Osteocyte (in vitro differentiated cells): ENCODE measurements at regions not wholly inside any gene's neighbourhood (a gene's known extent, or its start where the extent isn't known, plus 50 kb on each side); places are given as distances from the start of the nearest gene placed in this dataset.

Source experiments
- DNase-seq: peaks from one replicate; pipeline ENCODE4 v3.0.0; 2021; ENCODE audit warnings: mixed read lengths; ENCODE audit not compliant: unreplicated experiment; ENCODE audit errors: extremely low spot score
- H3K27ac Mint-ChIP-seq: one replicate; pipeline ENCODE4 v1.8.0; 2021; ENCODE audit warnings: mild to moderate bottlenecking, mixed read lengths; ENCODE audit not compliant: unreplicated experiment
- H3K27me3 Mint-ChIP-seq: one replicate; pipeline ENCODE4 v1.8.0; 2021; ENCODE audit warnings: mixed read lengths; ENCODE audit not compliant: unreplicated experiment
- H3K36me3 Mint-ChIP-seq: one replicate; pipeline ENCODE4 v1.8.0; 2021; ENCODE audit warnings: mixed read lengths; ENCODE audit not compliant: unreplicated experiment
- H3K4me1 Mint-ChIP-seq: one replicate; pipeline ENCODE4 v1.8.0; 2021; ENCODE audit warnings: mixed read lengths; ENCODE audit not compliant: unreplicated experiment
- H3K4me3 Mint-ChIP-seq: one replicate; pipeline ENCODE4 v1.8.0; 2021; ENCODE audit warnings: mild to moderate bottlenecking, moderate library complexity, mixed read lengths; ENCODE audit not compliant: unreplicated experiment
- H3K9me3 Mint-ChIP-seq: one replicate; pipeline ENCODE4 v1.8.0; 2021; ENCODE audit warnings: mixed read lengths; ENCODE audit not compliant: unreplicated experiment
- CTCF ChIP-seq: fragments of 200-600 bp; sonication (generic); IDR thresholded peaks from 2 replicates; pipeline ENCODE4 v1.5.0; 2021; ENCODE audit warnings: antibody characterized with exemption, mild to moderate bottlenecking, moderate library complexity

DNA sequence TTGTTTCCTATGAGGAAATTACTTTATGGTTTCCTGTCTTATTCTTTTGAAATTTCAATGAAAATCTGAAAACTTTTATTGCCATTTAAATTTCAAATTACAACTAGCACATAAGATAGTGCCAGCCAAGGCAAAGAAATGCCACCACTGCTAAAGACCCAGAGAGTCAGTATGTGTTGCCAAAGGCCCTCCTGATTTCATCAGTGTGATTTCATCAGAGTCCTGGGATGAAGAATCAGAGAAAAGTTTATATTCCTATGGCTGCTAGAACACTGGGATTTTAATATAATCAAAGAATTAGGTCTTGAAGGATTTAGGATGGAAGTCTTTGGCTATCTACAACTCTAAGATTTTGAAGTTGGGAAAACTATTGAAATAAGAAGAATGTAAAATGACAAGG, 434.2 kb upstream of the CCDC54 start:
- Mint-ChIP-seq H3K27ac (no peak overlapping the region), H3K4me3 (no peak overlapping the region), H3K4me1 (no peaks in the 10 kb centered on the region), H3K27me3 (no peaks in the 10 kb centered on the region), H3K36me3 (no peaks in the 10 kb centered on the region), H3K9me3 (no peaks in the 10 kb centered on the region)
- TF ChIP-seq CTCF, result no peak
- no peak for DNase-seq

DNA sequence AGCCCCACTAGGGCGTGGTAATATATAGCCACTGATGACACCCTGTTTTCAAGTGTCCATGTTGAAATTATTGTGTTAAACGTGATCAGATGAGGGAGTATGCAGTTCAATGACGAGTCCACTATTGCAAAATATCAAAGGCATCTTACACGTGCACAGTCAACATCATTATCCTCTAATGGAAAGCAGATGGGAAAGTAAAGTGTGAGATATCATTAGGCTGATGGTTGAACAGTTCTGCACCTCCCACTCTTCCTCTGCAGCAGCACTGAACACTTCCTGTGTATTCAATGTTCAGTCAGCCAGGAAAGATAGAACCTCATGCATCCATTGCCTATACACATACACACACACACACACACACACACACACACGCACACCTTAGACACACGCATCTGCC, 431.8 kb upstream of the CCDC54 start:
- Mint-ChIP-seq H3K9me3 (no peaks in the 10 kb centered on the region), H3K36me3 (no peaks in the 10 kb centered on the region), H3K4me3 (no peak overlapping the region), H3K27ac (no peak overlapping the region), H3K4me1 (no peaks in the 10 kb centered on the region), H3K27me3 (no peaks in the 10 kb centered on the region)
- TF ChIP-seq CTCF, result no peak
- no peak for DNase-seq

DNA sequence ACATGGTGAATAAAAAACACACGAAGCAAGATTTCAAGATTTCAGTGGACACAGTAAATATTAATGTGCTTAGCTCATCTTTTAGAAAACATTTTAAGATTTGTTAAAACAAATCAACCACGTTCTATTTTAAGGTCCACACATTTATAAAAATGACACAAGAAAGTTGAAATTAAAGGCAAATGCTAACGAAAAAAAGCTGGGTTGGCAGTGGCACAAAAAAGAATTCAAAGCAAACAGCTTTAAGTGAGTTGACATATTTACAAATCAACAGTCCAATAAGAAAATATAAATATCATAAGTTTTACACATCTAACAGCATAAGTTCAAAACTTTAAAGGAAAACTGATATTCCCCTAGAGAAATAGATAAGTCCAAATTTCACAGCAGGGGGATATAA, 430.4 kb upstream of the CCDC54 start:
- no peak overlapping the region for H3K4me3 Mint-ChIP-seq
- TF ChIP-seq CTCF, result no peak
- no peak for DNase-seq
- no peak overlapping the region for H3K27ac Mint-ChIP-seq
- H3K9me3 Mint-ChIP-seq, result no peaks in the 10 kb centered on the region
- no peaks in the 10 kb centered on the region for H3K36me3 Mint-ChIP-seq
- H3K4me1 Mint-ChIP-seq, result no peaks in the 10 kb centered on the region
- H3K27me3 Mint-ChIP-seq, result no peaks in the 10 kb centered on the region

GRCh38 chr3:106957029-106957428, 420.2 kb upstream of the CCDC54 start:
- H3K27ac Mint-ChIP-seq, result no peak overlapping the region
- no peak for DNase-seq
- TF ChIP-seq CTCF, result no peak
- H3K27me3 Mint-ChIP-seq, result no peaks in the 10 kb centered on the region
- peaks cover 12% of the 10 kb centered on the region for H3K4me1 Mint-ChIP-seq
- H3K9me3 Mint-ChIP-seq, result peaks cover 23% of the 10 kb centered on the region
- no peak overlapping the region for H3K4me3 Mint-ChIP-seq
- peaks cover 6% of the 10 kb centered on the region for H3K36me3 Mint-ChIP-seq

DNA sequence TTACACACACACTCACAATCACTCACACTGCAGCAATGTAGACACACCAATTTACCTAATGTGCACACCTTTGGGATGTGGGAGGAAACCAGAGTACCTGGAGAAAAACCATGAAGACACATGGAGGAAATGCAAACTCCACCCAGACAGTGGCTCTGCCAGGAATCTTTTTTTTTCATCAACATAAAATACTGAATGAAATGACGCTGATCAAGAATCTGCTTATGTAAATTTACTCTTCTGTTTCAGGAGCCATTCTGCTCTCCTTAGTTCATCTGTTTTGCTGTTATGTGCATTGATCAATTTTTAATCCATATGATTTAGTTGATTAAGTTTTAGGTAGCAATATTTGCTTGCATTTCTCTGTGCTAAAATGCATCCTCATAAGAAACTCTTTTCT, 414.2 kb upstream of the CCDC54 start:
- Mint-ChIP-seq H3K36me3 (no peaks in the 10 kb centered on the region), H3K27ac (no peak overlapping the region), H3K4me3 (no peak overlapping the region)

More for the DNA sequence above, 414.2 kb upstream of the CCDC54 start:
- Mint-ChIP-seq H3K4me1 (peaks cover 10% of the 10 kb centered on the region), H3K27me3 (no peaks in the 10 kb centered on the region), H3K9me3 (no peaks in the 10 kb centered on the region)
- TF ChIP-seq CTCF, result no peak
- DNase-seq, result no peak
